HG03575 (cell line): ENCODE measurements at regions not wholly inside any gene's neighbourhood (a gene's known extent, or its start where the extent isn't known, plus 50 kb on each side); places are given as distances from the start of the nearest gene placed in this dataset.

Experiments used
- ATAC-seq: cut with Tn5 transposase; IDR thresholded peaks from one replicate; pipeline ENCODE4 v1.9.1; 2021; ENCODE audit not compliant: unreplicated experiment, insufficient number of reproducible peaks, low FRiP score; ENCODE audit errors: extremely low read depth

GRCh38 chr5:74313896-74314295, 326.6 kb downstream of the ENC1 start:
- ATAC-seq, result no peak

GRCh38 chr5:74312746-74313145, 327.8 kb downstream of the ENC1 start:
- ATAC-seq, result no peak

- no peak for ATAC-seq
Measured at GRCh38 chr5:74311961-74312360, 328.6 kb downstream of the ENC1 start.

GRCh38 chr5:74310997-74311930, 329.3 kb downstream of the ENC1 start:
- no peak for ATAC-seq

GRCh38 chr5:74310386-74310785, 330.1 kb downstream of the ENC1 start:
- no peak for ATAC-seq

- no peak for ATAC-seq
Measured at GRCh38 chr5:74309050-74309449, 331.5 kb downstream of the ENC1 start.

GRCh38 chr5:74306845-74307244, 333.7 kb downstream of the ENC1 start:
- no peak for ATAC-seq

- no peak for ATAC-seq
Measured at GRCh38 chr5:74304536-74304935, 336.0 kb downstream of the ENC1 start.

GRCh38 chr5:74303578-74303977, 336.9 kb downstream of the ENC1 start:
- no peak for ATAC-seq

GRCh38 chr5:74301576-74301975, 339.0 kb downstream of the ENC1 start:
- no peak for ATAC-seq

GRCh38 chr5:74300808-74301389, 339.6 kb downstream of the ENC1 start:
- no peak for ATAC-seq

GRCh38 chr5:74299833-74300232, 340.7 kb downstream of the ENC1 start:
- no peak for ATAC-seq

- no peak for ATAC-seq
Measured at GRCh38 chr5:74296685-74297408, 343.7 kb downstream of the ENC1 start.

- no peak for ATAC-seq
Measured at GRCh38 chr5:74295676-74296075, 344.9 kb downstream of the ENC1 start.

- ATAC-seq, result no peak
Measured at GRCh38 chr5:74295141-74295540, 345.4 kb downstream of the ENC1 start.

GRCh38 chr5:74294231-74294705, 346.3 kb downstream of the ENC1 start:
- ATAC-seq, result no peak

- ATAC-seq, result no peak
Measured at GRCh38 chr5:74293182-74293581, 347.3 kb downstream of the ENC1 start.

- ATAC-seq, result no peak
Measured at GRCh38 chr5:74290634-74291241, 349.8 kb downstream of the ENC1 start.

- ATAC-seq, result no peak
Measured at GRCh38 chr5:74289691-74290090, 350.8 kb downstream of the ENC1 start.
